Trophoblast cell (in vitro differentiated cells and primary cell): ENCODE measurements at regions not wholly inside any gene's neighbourhood (a gene's known extent, or its start where the extent isn't known, plus 50 kb on each side); places are given as distances from the start of the nearest gene placed in this dataset.

Experiments
- DNase-seq, 2 donors: peaks; one replicate each; pipeline ENCODE4 v3.0.0-alpha.2; 2016
- H2AFZ ChIP-seq: 2 replicates; pipeline ENCODE4 v1.6.1; 2013; ENCODE audit warnings: low read length, moderate library complexity, mild to moderate bottlenecking; ENCODE audit not compliant: insufficient read depth, poor library complexity
- H2AK5ac ChIP-seq: 2 replicates; pipeline ENCODE4 v1.6.1; 2013; ENCODE audit warnings: mild to moderate bottlenecking, low read length
- H2BK120ac ChIP-seq: 2 replicates; pipeline ENCODE4 v1.6.1; 2013; ENCODE audit warnings: low read length, mild to moderate bottlenecking, moderate library complexity; ENCODE audit not compliant: insufficient read depth, poor library complexity
- H2BK12ac ChIP-seq: 2 replicates; pipeline ENCODE4 v1.6.1; 2013; ENCODE audit warnings: mild to moderate bottlenecking, low read length, moderate library complexity
- H2BK5ac ChIP-seq: 2 replicates; pipeline ENCODE4 v1.6.1; 2013; ENCODE audit warnings: low read length, low read depth, moderate library complexity, mild to moderate bottlenecking; ENCODE audit not compliant: poor library complexity
- H3K14ac ChIP-seq: 2 replicates; pipeline ENCODE4 v1.6.1; 2013; ENCODE audit warnings: mild to moderate bottlenecking, low read length
- H3K18ac ChIP-seq: 2 replicates; pipeline ENCODE4 v1.6.1; 2013; ENCODE audit warnings: mild to moderate bottlenecking, low read length
- H3K23ac ChIP-seq: 2 replicates; pipeline ENCODE4 v1.6.1; 2013; ENCODE audit warnings: low read length
- H3K27ac ChIP-seq: 2 replicates; pipeline ENCODE4 v1.5.1; 2013; ENCODE audit warnings: low read depth, mild to moderate bottlenecking, inconsistent platforms, low read length, moderate library complexity
- H3K27me3 ChIP-seq: 2 replicates; pipeline ENCODE4 v1.6.1; 2013; ENCODE audit warnings: inconsistent platforms, mild to moderate bottlenecking, low read length, moderate library complexity; ENCODE audit not compliant: insufficient read depth
- H3K36me3 ChIP-seq, 2 experiments: 1 replicate in 1 of 2; 2 replicates in 1 of 2; pipeline ENCODE4 v1.6.1; 2013; ENCODE audit warnings: low read length in 2 of 2, mild to moderate bottlenecking in 2 of 2, moderate library complexity in 1 of 2; ENCODE audit not compliant: insufficient read depth in 2 of 2, control insufficient read depth in 1 of 2
- H3K4ac ChIP-seq: 2 replicates; pipeline ENCODE4 v1.6.1; 2013; ENCODE audit warnings: low read depth, mild to moderate bottlenecking, low read length, moderate library complexity
- H3K4me1 ChIP-seq, 2 experiments: 1 replicate in 1 of 2; 2 replicates in 1 of 2; pipeline ENCODE4 v1.6.1; 2013; ENCODE audit warnings: low read length in 2 of 2, mild to moderate bottlenecking in 2 of 2, moderate library complexity in 1 of 2; ENCODE audit not compliant: insufficient read depth in 2 of 2, control insufficient read depth in 1 of 2
- H3K4me2 ChIP-seq: 2 replicates; pipeline ENCODE4 v1.6.1; 2013; ENCODE audit warnings: inconsistent platforms, mild to moderate bottlenecking, low read length, moderate library complexity
- H3K4me3 ChIP-seq: 2 replicates; pipeline ENCODE4 v1.5.1; 2013; ENCODE audit warnings: mild to moderate bottlenecking, low read depth, low read length, inconsistent platforms
- H3K79me1 ChIP-seq: one replicate; pipeline ENCODE4 v1.6.1; 2013; ENCODE audit warnings: low read length
- H3K79me2 ChIP-seq: 2 replicates; pipeline ENCODE4 v1.6.1; 2013; ENCODE audit warnings: low read length, mild to moderate bottlenecking; ENCODE audit not compliant: control insufficient read depth, insufficient read depth, poor library complexity
- H3K9ac ChIP-seq: 2 replicates; pipeline ENCODE4 v1.6.1; 2013; ENCODE audit warnings: mild to moderate bottlenecking, low read length
- H3K9me3 ChIP-seq: 2 replicates; pipeline ENCODE4 v1.6.1; 2013; ENCODE audit warnings: low read depth, mild to moderate bottlenecking, control low read depth, inconsistent platforms, low read length; ENCODE audit not compliant: insufficient read depth
- H4K12ac ChIP-seq: 2 replicates; pipeline ENCODE4 v1.6.1; 2013; ENCODE audit warnings: low read depth, mild to moderate bottlenecking, low read length, moderate library complexity
- H4K8ac ChIP-seq: 2 replicates; pipeline ENCODE4 v1.6.1; 2013; ENCODE audit warnings: low read depth, mild to moderate bottlenecking, low read length, moderate library complexity
- H4K91ac ChIP-seq: one replicate; pipeline ENCODE4 v1.6.1; 2013; ENCODE audit warnings: low read depth, mild to moderate bottlenecking, low read length, moderate library complexity
- WGBS: extraction: QIAGEN DNeasy Blood & Tissue Kit; methylation state at CpG from one replicate; pipeline ENCODE4 v1.1.7; 2013; ENCODE audit warnings: missing lambda C conversion rate; ENCODE audit not compliant: insufficient read length, insufficient coverage; ENCODE audit errors: extremely low coverage; 5-methylcytosine and 5-hydroxymethylcytosine counted together

GRCh38 chr14:36066636-36067035 lies 109.9 kb downstream of the PTCSC3 start:
- H3K14ac ChIP-seq: no peak overlapping the region
- no peak overlapping the region for H3K27ac ChIP-seq
- H3K9me3 ChIP-seq: peaks cover 1% of the 10 kb centered on the region
- H3K18ac ChIP-seq: no peak overlapping the region
- H3K9ac ChIP-seq: no peak overlapping the region
- no peak overlapping the region for H2AFZ ChIP-seq
- no peak overlapping the region for H4K12ac ChIP-seq
- H2AK5ac ChIP-seq: no peak overlapping the region
- no peak overlapping the region for H4K8ac ChIP-seq
- no CpG with 5 or more reads among the region's 4 CpGs for WGBS
- no peak overlapping the region for H2BK120ac ChIP-seq
- H2BK12ac ChIP-seq: no peak overlapping the region
- no peaks in the 10 kb centered on the region for H3K4me1 ChIP-seq
- no peak overlapping the region for H3K4me2 ChIP-seq
- no peak overlapping the region for H4K91ac ChIP-seq
- H3K36me3 ChIP-seq: no peaks in the 10 kb centered on the region
- H2BK5ac ChIP-seq: no peak overlapping the region
- no peaks in the 10 kb centered on the region for H3K79me2 ChIP-seq
- no peak overlapping the region for H3K4ac ChIP-seq
- no peak overlapping the region for H3K23ac ChIP-seq
- no peaks in the 10 kb centered on the region for H3K27me3 ChIP-seq
- no peaks in the 10 kb centered on the region for H3K79me1 ChIP-seq
- DNase-seq: peak; percentile 6 to 78
- no peak overlapping the region for H3K4me3 ChIP-seq

DNA sequence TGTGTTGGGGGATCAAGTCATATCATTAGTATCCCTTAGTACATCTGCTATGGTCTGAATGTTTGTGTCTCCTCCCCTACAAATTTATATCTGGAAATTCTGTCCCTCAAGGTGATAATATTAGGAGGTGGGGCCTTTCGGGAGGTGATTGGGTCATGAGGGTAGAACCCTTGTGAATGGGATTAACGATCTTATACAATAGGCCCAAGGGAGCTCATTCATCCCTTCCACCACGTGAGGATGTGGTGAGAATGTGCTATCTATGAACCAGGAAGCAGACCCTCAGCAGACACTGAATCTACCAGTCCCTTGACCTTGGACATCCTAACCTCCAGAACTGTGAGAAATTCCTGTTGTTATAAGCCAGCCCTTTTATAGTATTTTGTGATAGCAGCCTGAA lies 110.7 kb downstream of the PTCSC3 start:
- Histone ChIP-seq H3K23ac (no peak overlapping the region), H3K9ac (no peak overlapping the region), H3K4ac (no peak overlapping the region), H3K4me2 (no peak overlapping the region), H3K79me1 (no peaks in the 10 kb centered on the region), H3K9me3 (peaks cover 1% of the 10 kb centered on the region), H4K12ac (no peak overlapping the region), H4K91ac (no peak overlapping the region), H2BK12ac (no peak overlapping the region), H2BK5ac (no peak overlapping the region), H3K36me3 (no peaks in the 10 kb centered on the region), H3K27ac (no peak overlapping the region), H3K27me3 (no peaks in the 10 kb centered on the region), H4K8ac (no peak overlapping the region), H3K18ac (no peak overlapping the region), H3K4me1 (no peaks in the 10 kb centered on the region), H2BK120ac (no peak overlapping the region), H3K14ac (no peak overlapping the region), H3K4me3 (no peak overlapping the region), H2AFZ (no peak overlapping the region), H3K79me2 (no peaks in the 10 kb centered on the region), H2AK5ac (no peak overlapping the region)
- no peak for DNase-seq
- no CpG with 5 or more reads among the region's 3 CpGs for WGBS

DNA sequence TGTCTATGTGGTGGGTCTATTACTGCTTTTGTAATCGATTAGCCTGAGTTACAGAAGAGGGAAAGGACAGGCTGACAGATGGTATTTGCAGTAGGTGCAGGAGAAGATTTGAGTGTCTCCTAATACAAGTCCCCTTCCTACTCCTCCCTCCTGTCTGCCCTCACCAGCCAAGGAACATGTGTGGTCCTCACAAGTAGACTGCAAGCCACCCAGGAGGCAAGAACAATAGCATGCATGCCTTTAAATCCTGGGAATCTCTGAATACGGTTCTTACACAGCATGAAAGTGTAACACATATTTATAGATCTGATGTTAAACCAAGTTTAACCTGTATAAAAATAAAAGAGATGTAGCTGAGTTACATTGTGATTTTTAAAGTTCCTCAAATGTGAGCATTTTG lies 117.0 kb downstream of the PTCSC3 start:
- Histone ChIP-seq H3K23ac (no peak overlapping the region), H3K18ac (no peak overlapping the region), H2AK5ac (no peak overlapping the region), H3K36me3 (no peaks in the 10 kb centered on the region), H3K14ac (no peak overlapping the region), H4K8ac (no peak overlapping the region), H3K79me2 (no peaks in the 10 kb centered on the region), H3K4me1 (no peaks in the 10 kb centered on the region), H3K27ac (no peak overlapping the region), H4K91ac (no peak overlapping the region), H3K4ac (no peak overlapping the region), H2BK5ac (no peak overlapping the region), H2AFZ (no peak overlapping the region), H3K9ac (no peak overlapping the region), H3K4me2 (no peak overlapping the region), H3K79me1 (no peaks in the 10 kb centered on the region), H2BK12ac (no peak overlapping the region), H2BK120ac (no peak overlapping the region), H3K9me3 (no peaks in the 10 kb centered on the region), H3K4me3 (no peak overlapping the region), H4K12ac (no peak overlapping the region), H3K27me3 (no peaks in the 10 kb centered on the region)
- no peak for DNase-seq
- WGBS: no CpG with 5 or more reads among the region's 2 CpGs

DNA sequence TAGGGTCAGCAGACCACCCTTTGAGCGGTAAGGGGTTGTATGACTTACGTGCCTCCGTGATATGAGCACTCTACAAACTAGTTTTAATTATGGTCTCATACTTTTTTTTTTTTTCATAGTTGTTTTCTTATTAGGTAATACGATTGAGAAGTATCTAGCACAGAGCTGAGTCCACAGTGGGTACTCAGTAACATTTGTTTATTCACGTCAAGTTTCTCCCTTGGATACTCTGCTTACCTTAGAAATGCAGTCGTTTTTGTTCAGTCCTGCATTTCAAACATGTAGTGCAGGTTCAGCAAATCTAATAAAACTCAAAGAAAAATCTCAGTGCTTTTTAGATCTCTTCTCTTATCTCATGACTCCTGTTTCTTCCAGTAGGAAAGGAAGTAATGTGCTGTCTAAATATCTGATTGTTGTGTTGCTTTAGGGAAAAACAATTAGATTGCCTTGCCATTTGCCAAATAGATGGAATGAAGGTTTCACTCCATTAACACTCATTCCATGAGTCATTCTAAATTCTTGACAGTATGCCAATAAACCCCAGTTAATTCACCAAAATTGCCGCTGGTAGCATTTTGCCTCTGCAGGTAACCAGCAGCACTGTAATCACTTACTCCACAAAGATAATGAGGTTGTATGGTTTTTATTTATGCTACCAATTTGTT lies 118.9 kb downstream of the PTCSC3 start:
- Histone ChIP-seq H3K79me1 (no peaks in the 10 kb centered on the region), H3K4me2 (no peak overlapping the region), H3K27me3 (no peaks in the 10 kb centered on the region), H4K91ac (no peak overlapping the region), H4K12ac (no peak overlapping the region), H2BK12ac (no peak overlapping the region), H3K36me3 (no peaks in the 10 kb centered on the region), H2AK5ac (no peak overlapping the region), H4K8ac (no peak overlapping the region), H2BK120ac (no peak overlapping the region), H2AFZ (no peak overlapping the region), H3K9me3 (no peaks in the 10 kb centered on the region), H3K14ac (no peak overlapping the region), H3K18ac (no peak overlapping the region), H3K9ac (no peak overlapping the region), H3K4me1 (no peaks in the 10 kb centered on the region), H3K4ac (no peak overlapping the region), H3K23ac (no peak overlapping the region), H3K27ac (no peak overlapping the region), H3K4me3 (no peak overlapping the region), H3K79me2 (no peaks in the 10 kb centered on the region), H2BK5ac (no peak overlapping the region)
- DNase-seq: peak; percentile 20 to 87
- no CpG with 5 or more reads among the region's 7 CpGs for WGBS
